ENCODE measurements at regions not wholly inside any gene's neighbourhood (a gene's known extent, or its start where the extent isn't known, plus 50 kb on each side); places are given as distances from the start of the nearest gene placed in this dataset.

- H3K4me3 ChIP-seq = no peak overlapping the region
- DNase-seq = no peak
- TF ChIP-seq POLR2A (IDR thresholded peaks at IDR 0.05) (no peak), CTCF (IDR thresholded peaks at IDR 0.05) (no peak)
- 26 to 37% (median 34%) methylated on average over 1 of the region's 1 CpG for WGBS, 4 donors
- intact Hi-C loops (cut with DNase I) = no loop called here
- no peaks in the 10 kb centered on the region for H3K36me3 ChIP-seq (replicated peaks in 1 of 2)
- H3K4me1 ChIP-seq (replicated peaks in 1 of 2) = no peaks in the 10 kb centered on the region
- H3K9me3 ChIP-seq (replicated peaks in 1 of 3) = no peaks in the 10 kb centered on the region
- H3K27me3 ChIP-seq = no peaks in the 10 kb centered on the region
- H3K27ac ChIP-seq = no peak overlapping the region
These were observed 466.8 kb upstream of the FAM241A start for GRCh38 chr4:111678479-111678878.

GRCh38 chr4:111678908-111679307 lies 466.3 kb upstream of the FAM241A start:
- no peaks in the 10 kb centered on the region for H3K9me3 ChIP-seq (replicated peaks in 1 of 3)
- no peak for TF ChIP-seq POLR2A (IDR thresholded peaks at IDR 0.05)
- TF ChIP-seq CTCF (IDR thresholded peaks at IDR 0.05) = no peak
- 88 to 91% (median 88%) methylated on average over 5 of the region's 5 CpGs for WGBS, 4 donors
- no peak overlapping the region for H3K27ac ChIP-seq
- no peak for DNase-seq
- H3K27me3 ChIP-seq = no peaks in the 10 kb centered on the region
- intact Hi-C loops (cut with DNase I) = no loop called here
- no peak overlapping the region for H3K4me3 ChIP-seq
- no peaks in the 10 kb centered on the region for H3K4me1 ChIP-seq (replicated peaks in 1 of 2)
- H3K36me3 ChIP-seq (replicated peaks in 1 of 2) = no peaks in the 10 kb centered on the region

GRCh38 chr4:111681270-111681669 lies 464.0 kb upstream of the FAM241A start:
- no peaks in the 10 kb centered on the region for H3K9me3 ChIP-seq (replicated peaks in 1 of 3)
- H3K27me3 ChIP-seq = no peaks in the 10 kb centered on the region
- no peaks in the 10 kb centered on the region for H3K36me3 ChIP-seq (replicated peaks in 1 of 2)
- TF ChIP-seq POLR2A (IDR thresholded peaks at IDR 0.05) (no peak), CTCF (IDR thresholded peaks at IDR 0.05) (no peak)
- 70 to 82% (median 77%) methylated on average over 3 of the region's 3 CpGs for WGBS, 4 donors
- no peak overlapping the region for H3K4me3 ChIP-seq
- H3K4me1 ChIP-seq (replicated peaks in 1 of 2) = no peaks in the 10 kb centered on the region
- DNase-seq = no peak
- intact Hi-C loops (cut with DNase I) = no loop called here
- no peak overlapping the region for H3K27ac ChIP-seq

GRCh38 chr4:111681751-111682150 lies 463.5 kb upstream of the FAM241A start:
- no peaks in the 10 kb centered on the region for H3K4me1 ChIP-seq (replicated peaks in 1 of 2)
- no peaks in the 10 kb centered on the region for H3K9me3 ChIP-seq (replicated peaks in 1 of 3)
- intact Hi-C loops (cut with DNase I) = no loop called here
- no peak for DNase-seq
- 80 to 91% (median 88%) methylated on average over 7 of the region's 7 CpGs for WGBS, 4 donors
- no peak overlapping the region for H3K4me3 ChIP-seq
- TF ChIP-seq CTCF (IDR thresholded peaks at IDR 0.05) (no peak), POLR2A (IDR thresholded peaks at IDR 0.05) (no peak)
- no peaks in the 10 kb centered on the region for H3K36me3 ChIP-seq (replicated peaks in 1 of 2)
- no peaks in the 10 kb centered on the region for H3K27me3 ChIP-seq
- H3K27ac ChIP-seq = no peak overlapping the region
